Psoas muscle (tissue), 7 donors: ENCODE measurements at regions not wholly inside any gene's neighbourhood (a gene's known extent, or its start where the extent isn't known, plus 50 kb on each side); places are given as distances from the start of the nearest gene placed in this dataset.

Experiments used
- ATAC-seq, 4 donors: fragments of 200-7000 bp; cut with Tn5 transposase; one replicate each; pipeline ENCODE4 v1.9.1; 2020; ENCODE audit warnings: moderate library complexity in 3 of 4, mild to moderate bottlenecking in 2 of 4
- DNase-seq, 2 donors: peaks; one replicate each; pipeline ENCODE4 v3.0.0-alpha.2; 2020
- H3K27ac ChIP-seq: fragments of 200-600 bp; one replicate; pipeline ENCODE4 v1.8.0; 2022
- H3K27me3 ChIP-seq, 3 donors: fragments of 200-600 bp in 1 of 3; one replicate each; pipeline versions ENCODE4 v1.6.1 to v1.8.0; 2013 to 2022; ENCODE audit warnings: low read length in 2 of 3, mild to moderate bottlenecking in 2 of 3, moderate library complexity in 1 of 3; ENCODE audit not compliant: insufficient read depth in 3 of 3
- H3K36me3 ChIP-seq, 2 donors: fragments of 200-600 bp in 1 of 2; one replicate each; pipeline versions ENCODE4 v1.6.1 to v1.8.0; 2013 to 2022; ENCODE audit warnings: low read depth in 1 of 2, mild to moderate bottlenecking in 1 of 2, moderate library complexity in 1 of 2; ENCODE audit not compliant: insufficient read depth in 1 of 2
- H3K4me1 ChIP-seq: fragments of 200-600 bp; one replicate; pipeline ENCODE4 v1.8.0; 2022
- H3K4me3 ChIP-seq: fragments of 200-600 bp; one replicate; pipeline ENCODE4 v1.8.0; 2022; ENCODE audit warnings: mild to moderate bottlenecking
- H3K9me3 ChIP-seq: fragments of 200-600 bp; one replicate; pipeline ENCODE4 v1.8.0; 2022
- CTCF ChIP-seq: fragments of 200-600 bp; IDR thresholded peaks from one replicate; pipeline ENCODE4 v1.8.0; 2022; ENCODE audit warnings: antibody characterized with exemption
- WGBS, 3 donors: extraction: QIAGEN DNeasy Blood & Tissue Kit; methylation state at CpG; one replicate each; pipeline versions ENCODE4 v1.1.6 to v1.1.7; 2013; 5-methylcytosine and 5-hydroxymethylcytosine counted together
- intact Hi-C, 2 donors: fragments of 100-400 bp; cut with DNase I; formaldehyde crosslinking; loops; one replicate each; pipeline versions ENCODE4 v1.11.0 to v1.14.2; 2022
- donor health status: healthy with polysubstance abuse.
- donor health status: DM: no; HTN: no; CAD: no; lungs with moderate emphysema.
- donor health status: Bipolar disorder and iron deficiency.
- donor health status: healthy.
- donor health status: DM: yes; HTN: yes; CAD: no.
- donor health status: DM: no; HTN: no; CAD: no.
- donor health status: DM: yes; HTN: yes; CAD: no.

GRCh38 chr6:112979830-112980229, 632.7 kb downstream of the RFPL4B start:
- 15 to 24% (median 16%) methylated on average over 5 of the region's 5 CpGs for WGBS, 3 donors
- peaks cover 0 to 2% (median 0%) of the 10 kb centered on the region in 3 donors for H3K27me3 ChIP-seq
- no peak overlapping the region for H3K4me3 ChIP-seq
- no peaks in the 10 kb centered on the region for H3K4me1 ChIP-seq
- TF ChIP-seq CTCF = no peak
- no peaks in the 10 kb centered on the region for H3K9me3 ChIP-seq
- intact Hi-C loops = no loop called here
- ATAC-seq (peak in 1 of 4 donors; percentile 16), DNase-seq (no peak)
- H3K27ac ChIP-seq = no peak overlapping the region
- H3K36me3 ChIP-seq = no peaks in the 10 kb centered on the region

- no peak for DNase-seq
- 84 to 88% (median 86%) methylated on average over 3 of the region's 3 CpGs for WGBS, 3 donors
- intact Hi-C loops = no loop called here
Observed at GRCh38 chr6:112980676-112981075, 633.5 kb downstream of the RFPL4B start.

GRCh38 chr6:112983713-112984261, 636.7 kb downstream of the RFPL4B start:
- no peak for TF ChIP-seq CTCF
- Histone ChIP-seq H3K36me3 (no peaks in the 10 kb centered on the region), H3K9me3 (no peaks in the 10 kb centered on the region), H3K4me3 (no peak overlapping the region), H3K27ac (no peak overlapping the region), H3K27me3 (no peaks in the 10 kb centered on the region), H3K4me1 (no peaks in the 10 kb centered on the region)
- intact Hi-C loops = no loop called here
- DNase-seq (no peak), ATAC-seq (no peak)
- 89 to 93% (median 93%) methylated on average over 1 of the region's 1 CpG for WGBS, 3 donors

More at GRCh38 chr6:112980676-112981075, 633.5 kb downstream of the RFPL4B start:
- Histone ChIP-seq H3K27me3 (peaks cover 0 to 2% (median 0%) of the 10 kb centered on the region in 3 donors), H3K4me3 (no peak overlapping the region), H3K9me3 (no peaks in the 10 kb centered on the region), H3K4me1 (no peaks in the 10 kb centered on the region), H3K36me3 (no peaks in the 10 kb centered on the region), H3K27ac (no peak overlapping the region)
- no peak for TF ChIP-seq CTCF
- no peak for ATAC-seq

- no peaks in the 10 kb centered on the region for H3K9me3 ChIP-seq
Observed at GRCh38 chr6:112984899-112985298, 637.8 kb downstream of the RFPL4B start.

More at GRCh38 chr6:112984899-112985298, 637.8 kb downstream of the RFPL4B start:
- Histone ChIP-seq H3K4me1 (no peaks in the 10 kb centered on the region), H3K27ac (no peak overlapping the region), H3K27me3 (no peaks in the 10 kb centered on the region), H3K4me3 (no peak overlapping the region), H3K36me3 (no peaks in the 10 kb centered on the region)
- DNase-seq (no peak), ATAC-seq (no peak)
- intact Hi-C loops = no loop called here
- no peak for TF ChIP-seq CTCF
- 68 to 87% (median 70%) methylated on average over 2 of the region's 2 CpGs for WGBS, 3 donors
